GM12872 (cell line): ENCODE measurements at regions not wholly inside any gene's neighbourhood (a gene's known extent, or its start where the extent isn't known, plus 50 kb on each side); places are given as distances from the start of the nearest gene placed in this dataset.

ENCODE experiments used
- TF ChIP-seq, protein P1 (sequence below): IDR thresholded peaks from 3 replicates; pipeline ENCODE4 v1.5.1; 2011; ENCODE audit warnings: low read depth, mild to moderate bottlenecking, low read length, moderate library complexity; ENCODE audit not compliant: insufficient read depth

DNA sequence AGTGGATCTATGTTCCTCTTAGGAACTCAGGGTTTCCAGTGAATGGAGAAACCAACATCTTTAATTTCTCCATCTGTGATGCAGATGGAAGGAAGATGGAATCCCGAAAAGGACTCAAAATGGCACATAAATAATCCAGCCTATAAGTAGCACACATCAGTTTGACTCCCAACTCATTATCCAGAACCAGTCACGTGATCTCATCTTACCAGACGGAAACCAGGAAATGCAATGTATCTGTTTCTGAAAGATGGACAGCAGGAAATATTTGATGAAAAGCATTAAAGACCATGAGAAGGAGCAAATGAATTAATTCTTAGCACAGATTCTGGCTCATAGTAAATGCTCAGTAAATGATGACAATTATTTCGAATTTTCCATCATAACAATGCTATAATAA is 443.1 kb upstream of the FMR1 start:
- TF ChIP-seq, protein P1, sequence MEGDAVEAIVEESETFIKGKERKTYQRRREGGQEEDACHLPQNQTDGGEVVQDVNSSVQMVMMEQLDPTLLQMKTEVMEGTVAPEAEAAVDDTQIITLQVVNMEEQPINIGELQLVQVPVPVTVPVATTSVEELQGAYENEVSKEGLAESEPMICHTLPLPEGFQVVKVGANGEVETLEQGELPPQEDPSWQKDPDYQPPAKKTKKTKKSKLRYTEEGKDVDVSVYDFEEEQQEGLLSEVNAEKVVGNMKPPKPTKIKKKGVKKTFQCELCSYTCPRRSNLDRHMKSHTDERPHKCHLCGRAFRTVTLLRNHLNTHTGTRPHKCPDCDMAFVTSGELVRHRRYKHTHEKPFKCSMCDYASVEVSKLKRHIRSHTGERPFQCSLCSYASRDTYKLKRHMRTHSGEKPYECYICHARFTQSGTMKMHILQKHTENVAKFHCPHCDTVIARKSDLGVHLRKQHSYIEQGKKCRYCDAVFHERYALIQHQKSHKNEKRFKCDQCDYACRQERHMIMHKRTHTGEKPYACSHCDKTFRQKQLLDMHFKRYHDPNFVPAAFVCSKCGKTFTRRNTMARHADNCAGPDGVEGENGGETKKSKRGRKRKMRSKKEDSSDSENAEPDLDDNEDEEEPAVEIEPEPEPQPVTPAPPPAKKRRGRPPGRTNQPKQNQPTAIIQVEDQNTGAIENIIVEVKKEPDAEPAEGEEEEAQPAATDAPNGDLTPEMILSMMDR: no peak

DNA sequence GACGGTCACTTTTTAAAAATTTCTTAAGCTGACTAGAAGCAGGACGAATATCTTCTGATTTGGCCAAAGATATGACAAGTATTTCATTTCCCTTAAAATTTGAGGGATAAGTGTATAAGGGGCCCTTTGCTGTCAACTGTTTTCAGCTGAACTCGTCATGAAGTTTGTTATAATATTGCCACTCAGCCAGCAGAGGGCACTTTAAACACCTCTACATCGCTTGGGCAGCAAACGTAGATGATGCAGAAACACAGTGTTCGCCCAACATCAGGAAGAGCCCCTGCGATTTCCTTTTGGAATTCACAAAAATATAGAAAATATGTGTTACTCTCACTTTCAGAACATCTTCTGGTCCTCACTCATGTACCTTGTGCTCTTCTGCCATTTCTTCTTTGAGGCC is 435.7 kb upstream of the FMR1 start:
- TF ChIP-seq, protein P1: peak; percentile 44; the same call in 2 of the 3 replicates

DNA sequence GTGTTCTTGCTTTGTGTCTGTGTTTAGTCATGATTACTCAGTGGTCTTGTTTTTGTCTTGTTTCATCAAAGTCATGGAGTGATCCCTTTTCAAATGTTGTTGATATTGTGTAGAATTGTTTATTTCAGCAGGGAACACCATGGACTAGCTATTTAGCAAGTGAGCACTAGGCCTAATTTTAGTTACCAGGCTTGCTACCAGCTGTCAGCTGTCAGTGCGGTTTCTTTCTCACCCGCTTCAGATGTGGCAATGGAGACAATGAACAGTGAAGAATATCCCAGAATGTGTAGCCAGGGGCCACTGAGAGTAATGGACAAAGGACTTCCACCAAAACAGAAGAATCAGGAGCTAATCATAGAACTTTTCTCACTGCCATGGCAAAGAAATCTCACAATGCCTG is 432.8 kb upstream of the FMR1 start:
- TF ChIP-seq, protein P1: no peak

DNA sequence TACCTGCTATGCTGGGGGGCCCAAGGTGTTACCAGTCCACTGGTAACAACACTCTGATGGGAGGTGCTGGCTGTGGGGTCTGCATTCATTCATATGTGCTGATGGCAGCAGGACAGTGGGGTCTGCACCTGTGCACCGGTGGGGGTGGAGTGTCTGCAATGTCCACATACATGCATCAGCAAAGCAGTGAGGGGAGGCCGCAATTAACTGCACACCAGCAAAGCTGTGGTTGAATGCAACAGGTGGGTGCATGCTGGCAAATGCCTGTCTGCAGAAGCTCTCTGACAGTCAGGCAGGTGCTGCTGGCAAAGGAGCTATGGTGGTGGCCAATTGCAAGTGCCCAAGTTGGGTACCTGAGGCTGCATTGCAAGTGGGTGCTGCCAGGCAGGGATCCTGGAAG is 426.5 kb upstream of the FMR1 start:
- TF ChIP-seq, protein P1: no peak

DNA sequence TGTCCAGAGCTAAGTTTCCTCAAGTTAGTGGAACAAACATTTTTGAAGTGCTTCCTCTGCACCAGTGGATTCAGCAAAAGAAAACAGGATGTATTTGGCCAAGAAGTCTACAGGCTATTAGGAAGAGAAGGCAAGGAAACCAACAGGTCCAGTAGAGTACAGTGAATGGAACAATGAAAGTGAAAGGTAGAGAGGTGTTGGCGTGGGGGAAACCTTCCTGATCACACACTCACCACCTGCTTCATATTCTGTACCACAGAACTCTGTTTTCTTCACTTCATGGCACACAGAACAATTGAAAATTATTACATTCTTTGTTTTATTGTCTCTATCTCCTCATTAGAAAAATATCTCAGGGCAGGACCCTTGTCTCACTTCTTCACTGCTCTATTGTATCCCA is 417.4 kb upstream of the FMR1 start:
- TF ChIP-seq, protein P1: no peak

DNA sequence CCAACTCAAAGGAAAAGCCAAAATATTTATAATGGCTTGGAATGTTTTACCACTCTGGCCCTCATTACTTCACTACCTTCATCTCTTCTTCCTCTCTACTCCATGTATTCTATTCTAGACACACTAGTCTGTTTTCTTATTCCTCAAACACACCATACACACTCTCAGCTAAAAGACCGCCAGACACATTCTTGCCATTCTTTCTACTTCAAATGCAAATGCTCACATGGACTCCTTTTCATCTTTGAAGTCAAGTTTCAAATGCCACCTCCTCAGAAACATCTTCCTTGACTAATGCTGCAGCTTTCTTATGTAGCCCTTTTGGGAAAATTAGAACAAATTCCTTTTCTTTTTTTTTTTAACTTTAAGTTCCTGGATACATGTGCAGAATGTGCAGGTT is 412.9 kb upstream of the FMR1 start:
- TF ChIP-seq, protein P1: no peak

DNA sequence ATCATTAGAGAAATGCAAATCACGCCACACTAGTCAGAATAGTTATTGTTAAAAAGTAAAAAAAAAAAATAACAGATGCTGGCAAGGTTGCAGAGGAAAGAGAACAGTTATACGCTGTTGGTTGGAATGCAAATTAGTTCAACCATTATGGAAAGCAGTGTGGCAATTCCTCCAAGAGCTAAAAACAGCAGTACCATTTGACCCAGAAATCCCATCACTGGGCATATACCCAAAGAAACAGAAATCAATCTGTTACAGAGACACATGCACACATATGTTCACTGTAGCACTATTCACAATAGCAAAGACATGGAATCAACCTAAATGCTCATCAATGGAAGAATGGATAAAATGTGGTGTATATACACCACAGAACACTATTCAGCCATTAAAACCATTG is 388.7 kb upstream of the FMR1 start:
- TF ChIP-seq, protein P1: no peak

DNA sequence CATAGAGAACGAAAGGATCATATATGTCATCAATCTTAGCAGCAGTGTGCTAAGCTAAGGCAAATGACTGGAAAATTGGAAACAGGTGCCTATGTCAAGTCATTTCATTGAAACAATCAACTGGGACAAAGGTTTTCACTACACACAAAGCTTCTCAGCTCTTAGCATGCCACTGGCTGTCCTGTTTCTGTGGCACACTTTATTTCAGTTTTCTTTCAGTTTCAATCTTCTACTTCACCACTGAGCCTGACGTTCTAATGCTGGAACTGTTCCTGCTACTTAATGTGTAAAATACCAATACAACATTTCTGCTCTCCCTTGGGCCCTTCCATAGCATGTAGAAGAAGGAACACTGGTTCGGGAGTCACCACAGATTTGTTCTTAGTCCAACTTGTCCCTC is 378.3 kb upstream of the FMR1 start:
- TF ChIP-seq, protein P1: no peak
